ENCODE measurements at regions not wholly inside any gene's neighbourhood (a gene's known extent, or its start where the extent isn't known, plus 50 kb on each side); places are given as distances from the start of the nearest gene placed in this dataset.

- no peak for DNase-seq
Measured at GRCh38 chr2:145257931-145258330, 738.0 kb upstream of the ZEB2 start.

GRCh38 chr2:145256551-145256950 is 736.6 kb upstream of the ZEB2 start:
- DNase-seq = no peak

DNA sequence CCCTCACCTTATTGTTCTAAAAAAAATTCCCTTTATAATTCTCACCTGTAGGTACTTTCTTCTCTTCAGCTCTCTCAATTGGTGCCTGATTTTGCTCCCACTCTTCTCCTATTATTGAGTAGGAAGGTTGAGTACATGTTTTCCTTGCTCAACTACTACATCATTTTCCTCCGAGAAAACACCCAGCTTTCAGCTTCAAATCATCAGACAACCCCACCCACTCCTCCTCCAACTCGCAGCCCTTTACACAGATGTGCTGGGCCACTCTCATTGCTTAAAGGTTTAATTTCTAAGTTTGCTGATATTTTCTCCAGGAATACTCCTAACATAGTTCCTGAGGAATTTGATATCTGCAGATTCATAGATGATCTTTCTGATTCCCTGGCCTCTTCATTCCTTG is 734.4 kb upstream of the ZEB2 start:
- DNase-seq = no peak

DNA sequence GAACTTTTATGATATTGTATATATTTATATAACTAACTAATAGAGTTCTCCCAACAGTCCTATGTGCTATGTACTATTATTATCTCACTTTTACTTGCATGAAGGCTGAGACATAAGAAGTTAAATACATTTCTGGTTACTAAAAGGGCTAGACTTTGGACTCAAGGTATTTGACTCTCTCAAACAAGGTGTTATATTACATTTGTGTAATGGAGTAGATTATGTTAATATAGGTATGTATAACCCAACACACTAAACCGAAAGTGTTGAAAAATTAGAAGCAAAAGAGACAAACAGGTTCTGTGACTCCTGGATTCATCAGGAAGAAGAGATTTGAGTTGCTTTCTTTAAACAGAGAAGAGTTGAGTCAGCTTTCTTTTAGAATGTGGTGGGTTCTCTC is 733.6 kb upstream of the ZEB2 start:
- no peak for DNase-seq

GRCh38 chr2:145245268-145245870 is 725.5 kb upstream of the ZEB2 start:
- no peak for DNase-seq

GRCh38 chr2:145235312-145235711 is 715.4 kb upstream of the ZEB2 start:
- DNase-seq = no peak

GRCh38 chr2:145230546-145230945 is 710.6 kb upstream of the ZEB2 start:
- no peak for DNase-seq

DNA sequence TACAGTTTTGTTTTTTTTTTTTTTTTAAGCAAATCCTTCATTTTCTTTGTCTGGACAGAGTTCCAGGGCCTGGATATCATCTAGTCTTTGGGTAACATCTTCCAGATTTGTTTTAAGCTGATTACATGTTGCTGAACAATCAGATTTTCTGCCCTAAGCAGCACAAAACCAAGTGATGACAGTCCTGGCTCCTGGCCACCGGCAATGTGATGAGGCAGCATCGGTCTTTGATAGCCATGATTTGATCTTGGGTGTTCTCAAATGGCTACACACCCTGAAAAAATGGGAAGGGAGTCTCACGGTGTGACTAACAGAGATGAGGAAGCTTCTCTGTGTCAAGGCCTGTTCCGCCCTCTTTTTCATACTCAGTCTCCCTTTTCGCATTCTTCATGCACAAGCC is 708.6 kb upstream of the ZEB2 start:
- no peak for DNase-seq

- no peak for DNase-seq
Measured at GRCh38 chr2:145226901-145227300, 707.0 kb upstream of the ZEB2 start.

GRCh38 chr2:145221516-145221915 is 701.6 kb upstream of the ZEB2 start:
- no peak for DNase-seq

- no peak for DNase-seq
Measured at GRCh38 chr2:145221032-145221431, 701.1 kb upstream of the ZEB2 start.

- DNase-seq = no peak
Measured at GRCh38 chr2:145220496-145220895, 700.6 kb upstream of the ZEB2 start.

- DNase-seq = no peak
Measured at GRCh38 chr2:145207884-145208283, 688.0 kb upstream of the ZEB2 start.

DNA sequence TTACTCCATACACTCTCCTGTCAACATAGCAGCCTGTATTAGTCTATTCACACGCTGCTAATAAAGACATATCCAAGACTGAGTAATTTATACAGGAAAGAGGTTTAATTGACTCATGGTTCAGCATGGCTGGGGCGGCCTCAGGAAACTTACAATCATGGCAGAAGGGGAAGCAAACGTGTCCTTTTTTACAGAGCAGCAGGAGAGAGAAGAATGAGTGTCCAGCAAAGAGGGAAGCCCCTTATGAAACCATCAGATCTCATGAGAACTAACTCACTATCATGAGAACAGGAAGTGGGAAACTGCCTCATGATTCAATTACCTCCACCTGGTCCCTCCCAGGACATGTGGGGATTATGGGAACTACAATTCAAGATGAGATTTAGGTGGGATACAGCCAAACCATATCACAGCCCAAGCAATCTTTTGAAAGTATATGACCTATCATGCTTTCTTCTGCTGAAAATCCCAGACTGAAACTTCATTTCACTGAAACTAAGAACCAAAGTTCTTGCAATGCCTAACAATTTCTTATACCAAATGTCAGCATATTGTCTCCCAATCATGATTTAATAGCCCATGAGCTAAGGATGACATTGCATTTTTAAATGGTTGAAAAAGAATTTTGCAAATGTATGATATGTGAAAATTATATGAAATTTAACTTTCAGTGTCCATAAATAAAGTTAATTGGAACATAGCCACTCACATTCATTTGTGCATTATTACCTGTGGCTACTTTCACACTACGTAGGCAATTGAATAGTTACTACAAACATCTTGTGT is 686.8 kb upstream of the ZEB2 start:
- no peak for DNase-seq

DNA sequence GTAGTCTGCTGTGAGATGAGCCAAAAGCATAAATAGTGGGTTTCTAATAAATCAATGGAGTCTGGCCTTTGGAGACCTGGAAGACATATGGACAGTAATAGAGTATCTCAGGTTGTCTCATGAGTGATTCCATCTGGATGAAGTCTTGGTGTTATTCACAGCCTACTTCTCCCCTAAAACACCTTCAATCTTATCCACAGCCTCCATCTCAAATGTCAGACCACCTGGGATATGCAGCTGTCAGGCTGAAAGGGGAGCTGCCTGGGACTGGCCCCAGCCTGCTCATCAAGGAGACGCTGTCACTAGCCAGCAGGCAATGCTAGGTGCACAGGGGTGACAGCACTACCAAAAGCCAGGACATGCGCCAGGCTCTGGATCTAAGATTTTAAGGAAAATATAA is 684.0 kb upstream of the ZEB2 start:
- DNase-seq = no peak

DNA sequence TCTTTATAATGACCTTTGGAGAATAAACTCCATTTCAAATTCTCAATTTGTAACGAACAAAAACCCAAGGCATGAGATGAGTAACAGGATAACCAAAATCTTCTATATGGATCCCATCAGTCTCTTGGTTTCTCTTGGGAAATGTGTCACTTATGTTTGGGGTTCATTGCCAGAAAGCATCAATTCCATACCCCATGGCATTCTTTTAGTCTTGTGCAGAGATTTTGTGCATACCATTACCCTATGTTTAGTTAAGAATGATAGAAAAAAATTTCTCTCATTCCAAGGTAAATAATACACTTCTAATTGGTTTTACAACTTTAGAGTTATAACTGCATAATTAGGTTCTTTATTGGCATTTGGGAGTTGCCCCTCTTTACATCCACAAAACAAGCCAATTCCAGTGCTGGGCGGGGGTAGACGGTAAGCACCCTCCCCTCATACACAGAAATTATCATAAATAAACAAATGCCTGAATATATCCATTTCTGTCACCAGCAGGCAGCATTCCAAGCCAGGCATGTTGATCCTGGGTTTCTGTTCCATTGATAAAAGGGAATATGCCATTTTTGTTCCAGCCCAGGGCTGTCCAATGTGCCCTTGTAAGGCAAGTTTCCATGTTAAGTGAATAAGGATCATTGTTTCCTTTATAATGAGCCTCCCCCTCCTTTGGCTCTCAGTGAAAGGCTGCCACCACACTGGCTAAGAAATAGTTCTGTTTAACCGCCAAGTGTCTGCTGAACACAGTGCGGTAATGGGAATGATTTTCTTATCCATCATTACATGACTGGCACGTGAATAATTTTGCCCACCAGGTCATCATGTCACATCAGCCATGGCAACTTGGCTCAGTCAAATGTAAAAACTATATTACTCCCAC is 680.1 kb upstream of the ZEB2 start:
- DNase-seq = no peak

DNA sequence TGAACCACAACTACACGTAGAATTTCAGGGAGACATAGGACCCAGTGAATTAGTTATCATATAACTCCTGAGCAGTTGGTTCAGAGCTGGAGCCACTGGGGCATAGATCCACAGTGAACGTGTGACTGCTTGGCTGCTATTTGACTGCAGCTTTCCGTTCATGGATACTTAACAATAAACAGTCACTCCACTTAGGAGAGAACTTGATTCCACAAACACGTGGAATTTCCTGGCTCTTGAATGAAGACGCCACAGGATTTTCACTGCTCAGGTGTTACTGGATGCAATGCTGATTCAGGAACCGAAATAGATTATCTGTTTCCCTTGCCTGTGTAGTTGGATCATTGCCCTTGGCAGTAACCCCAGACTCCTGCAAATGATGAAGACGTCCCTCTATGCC is 679.1 kb upstream of the ZEB2 start:
- no peak for DNase-seq

DNA sequence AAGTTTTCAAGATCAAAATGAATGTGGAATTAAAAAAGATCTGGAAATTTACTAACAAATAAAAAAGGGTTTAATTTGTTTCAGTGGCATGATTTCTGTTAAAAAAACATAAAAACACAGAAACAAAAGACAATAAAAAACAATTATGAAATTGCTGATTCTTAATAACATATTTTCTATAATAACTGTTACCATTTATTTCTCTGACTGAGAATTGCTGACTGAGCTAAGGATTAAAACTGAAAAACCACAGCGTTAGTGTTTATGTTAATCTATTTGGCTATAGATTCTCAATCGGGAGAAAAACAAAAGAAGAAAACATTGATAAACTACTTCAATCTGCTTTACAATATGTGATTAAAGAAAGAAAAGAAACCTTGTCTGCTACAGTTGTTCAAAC is 678.6 kb upstream of the ZEB2 start:
- no peak for DNase-seq

GRCh38 chr2:145197944-145198343 is 678.0 kb upstream of the ZEB2 start:
- DNase-seq = no peak

GRCh38 chr2:145194673-145195072 is 674.8 kb upstream of the ZEB2 start:
- DNase-seq = no peak

DNA sequence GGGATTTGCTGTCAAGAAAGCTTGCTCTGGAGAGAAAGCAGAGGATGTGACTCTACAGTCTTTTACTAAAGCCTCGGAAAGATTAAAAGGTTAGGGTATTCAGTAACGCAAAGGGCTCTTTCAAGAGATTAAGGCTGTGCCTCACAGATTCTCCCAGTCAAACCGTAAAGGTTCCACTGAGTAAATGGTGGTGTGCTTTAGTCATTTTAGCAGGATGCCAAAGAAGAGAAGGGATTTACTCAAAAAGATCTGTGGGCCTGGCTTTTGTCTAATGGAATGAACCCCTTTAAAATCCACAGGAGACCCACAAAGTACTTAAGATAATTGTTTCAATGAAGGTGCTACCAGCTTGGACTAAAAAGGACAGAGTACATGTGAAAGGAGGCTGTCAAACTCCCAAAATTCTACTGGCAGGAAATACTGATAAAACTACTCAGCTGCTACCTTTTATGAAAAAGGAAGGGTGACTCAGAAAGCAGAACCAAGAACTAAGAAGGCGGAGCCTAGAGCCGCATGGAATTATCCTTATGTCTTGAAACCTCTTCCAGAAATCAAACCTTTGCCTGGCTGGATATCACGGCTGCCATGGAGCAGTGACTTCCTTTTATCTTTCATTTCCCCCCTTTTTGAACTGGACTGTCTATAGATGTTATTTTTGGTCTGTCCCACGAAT is 670.2 kb upstream of the ZEB2 start:
- no peak for DNase-seq

DNA sequence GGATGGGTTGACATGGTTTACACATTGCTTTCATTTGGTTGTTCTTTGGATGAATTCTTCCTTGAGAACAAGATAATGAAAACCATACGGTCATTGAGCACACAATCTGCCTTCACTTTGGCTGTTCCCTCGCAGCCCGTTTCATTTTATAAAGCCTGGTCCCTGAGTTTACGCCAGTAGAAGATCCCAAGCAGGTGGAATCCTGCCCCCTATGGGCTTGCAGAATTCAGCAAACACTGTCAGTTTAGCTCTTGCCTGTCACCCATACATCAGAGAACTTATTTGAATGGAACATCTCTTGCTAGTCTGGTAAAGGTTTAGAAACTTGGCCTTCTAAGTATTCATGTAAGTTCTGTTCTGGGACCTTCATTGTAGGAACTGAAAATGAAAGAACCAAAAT is 666.4 kb upstream of the ZEB2 start:
- no peak for DNase-seq

DNA sequence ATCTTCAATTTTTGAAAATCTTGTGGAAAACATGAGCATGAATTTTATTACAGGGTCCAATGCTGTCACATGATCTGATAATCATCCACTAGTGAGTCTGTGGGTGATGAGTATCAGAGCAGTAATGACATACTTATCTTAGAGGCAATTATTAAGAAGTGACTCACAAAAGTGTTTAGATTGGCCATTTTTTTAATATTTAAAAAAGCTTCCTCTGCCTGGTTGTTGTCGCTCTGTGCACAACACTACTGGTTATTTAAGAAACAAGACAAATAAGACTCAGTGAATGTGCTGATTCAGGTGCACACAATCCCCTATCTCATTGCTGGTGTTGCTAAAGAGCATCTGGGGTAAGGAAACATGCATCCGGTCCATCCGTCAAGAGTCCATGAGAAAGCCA is 665.8 kb upstream of the ZEB2 start:
- no peak for DNase-seq

All from stimulated activated naive CD4-positive, alpha-beta T cell (primary cell).